ENCODE measurements at regions not wholly inside any gene's neighbourhood (a gene's known extent, or its start where the extent isn't known, plus 50 kb on each side); places are given as distances from the start of the nearest gene placed in this dataset.

DNA sequence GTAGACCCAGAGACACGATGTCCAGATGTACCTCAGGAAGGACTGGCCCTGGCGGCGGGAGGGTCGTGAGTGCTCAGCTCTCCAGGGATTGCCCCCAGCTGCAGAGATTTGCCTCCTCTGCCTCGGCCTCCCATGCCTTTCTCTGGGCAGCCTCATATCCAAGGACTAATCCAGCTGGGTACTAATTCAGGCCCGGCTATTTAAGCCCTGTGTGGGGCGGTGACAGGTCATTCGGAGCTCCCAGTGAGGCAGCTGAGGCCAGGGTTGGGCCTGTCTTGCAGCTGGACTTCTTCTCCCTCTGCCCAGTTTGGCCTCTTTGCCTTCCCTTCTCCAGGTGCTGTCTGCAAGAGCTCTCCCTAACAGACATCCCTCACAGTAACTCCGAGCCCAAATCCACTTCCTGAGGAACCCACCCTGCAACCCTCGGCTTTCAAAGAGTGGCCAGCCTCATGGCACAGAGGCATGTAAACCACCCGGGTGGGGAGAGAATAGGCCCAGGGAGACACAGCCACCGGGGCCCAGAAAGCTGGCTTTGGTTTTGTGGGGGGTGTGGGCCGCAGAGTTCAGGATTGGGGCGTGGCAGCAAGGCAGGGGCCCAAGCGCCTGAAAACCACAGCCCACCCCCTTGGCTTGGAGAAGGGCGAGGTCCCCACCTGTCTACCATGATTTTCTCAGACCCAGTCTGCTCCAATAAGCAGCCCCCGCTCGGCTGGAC, 85.8 kb downstream of the PPCDC start:
- Histone ChIP-seq H3K9me3 (no peaks in the 10 kb centered on the region), H3K36me3 (no peaks in the 10 kb centered on the region), H3K27me3 (no peaks in the 10 kb centered on the region), H3K4me3 (no peak overlapping the region), H3K27ac (no peak overlapping the region), H3K4me1 (no peaks in the 10 kb centered on the region)
- WGBS (ENCODE audit: insufficient coverage, low coverage, low lambda C conversion rate, missing lambda C conversion rate) = 40% methylated on average over 1 of the region's 18 CpGs
- TF ChIP-seq CTCF (IDR thresholded peaks at IDR 0.05) = no peak
- TF ChIP-seq POLR2A (IDR thresholded peaks at IDR 0.05) = no peak
- DNase-seq (peak in 1 of 3 donors; percentile 44), ATAC-seq (no peak)
- intact Hi-C loops (cut with DNase I) = no loop called here

DNA sequence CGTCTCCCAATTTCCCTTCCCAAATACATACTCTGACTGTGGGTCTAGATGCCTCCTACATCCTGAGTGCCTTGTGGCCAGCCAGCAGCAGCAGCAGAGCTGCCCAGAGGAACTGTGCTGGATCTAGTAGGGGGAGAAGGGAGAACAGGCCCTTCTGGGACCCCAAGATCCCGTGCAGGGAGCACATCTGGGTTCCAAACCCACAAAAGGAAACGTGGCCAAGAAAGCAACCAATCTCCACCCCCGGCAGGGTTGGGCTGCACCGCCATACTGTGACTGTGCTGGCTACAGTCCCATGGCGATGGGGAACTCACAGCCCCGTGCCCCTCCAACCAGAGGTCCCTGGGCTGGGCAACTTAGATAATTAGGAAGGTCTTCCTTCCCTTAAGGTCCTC, 86.3 kb downstream of the PPCDC start:
- intact Hi-C loops (cut with DNase I) = no loop called here
- no CpG with 5 or more reads among the region's 7 CpGs for WGBS (ENCODE audit: insufficient coverage, low coverage, low lambda C conversion rate, missing lambda C conversion rate)
- H3K36me3 ChIP-seq = no peaks in the 10 kb centered on the region
- no peak overlapping the region for H3K4me3 ChIP-seq
- no peak overlapping the region for H3K27ac ChIP-seq
- no peaks in the 10 kb centered on the region for H3K4me1 ChIP-seq
- TF ChIP-seq POLR2A (IDR thresholded peaks at IDR 0.05) (no peak), CTCF (IDR thresholded peaks at IDR 0.05) (no peak)
- H3K27me3 ChIP-seq = no peaks in the 10 kb centered on the region
- DNase-seq (peak in 1 of 3 donors; percentile 43), ATAC-seq (no peak)
- H3K9me3 ChIP-seq = no peaks in the 10 kb centered on the region

GRCh38 chr15:75112278-75112847, 89.0 kb downstream of the PPCDC start:
- intact Hi-C loops (cut with DNase I) = no loop called here

DNA sequence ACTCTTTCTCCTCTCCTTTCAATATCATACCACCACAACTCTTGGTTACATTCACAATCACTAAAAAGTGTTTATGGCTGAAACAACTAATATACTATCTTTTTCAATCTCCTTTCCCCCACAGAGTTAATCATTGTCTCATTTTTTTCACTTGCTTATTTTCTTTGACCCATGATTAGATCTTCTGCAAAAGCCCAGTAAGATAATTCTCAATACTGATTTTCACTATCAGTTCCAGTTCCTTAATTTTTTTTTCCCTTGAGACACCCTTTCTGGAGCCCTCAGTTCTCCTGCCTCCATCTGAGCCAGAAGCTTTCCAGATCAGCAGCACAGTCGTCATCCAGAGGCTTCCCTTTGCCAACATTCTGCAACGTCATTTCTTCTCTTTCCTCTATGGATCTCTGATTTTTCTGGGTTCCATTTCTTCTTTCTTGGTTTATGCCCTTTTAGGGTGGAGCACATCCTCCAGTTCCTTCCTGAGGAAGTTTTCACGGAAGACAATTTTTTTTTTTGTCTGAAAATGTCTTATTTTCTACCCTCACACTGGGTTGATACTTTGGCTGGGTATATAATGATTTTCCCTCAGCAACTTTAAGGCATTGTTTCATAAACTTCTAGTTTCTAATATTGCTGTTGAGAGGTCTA, 88.7 kb upstream of the C15orf39 start:
- H3K27ac ChIP-seq = no peak overlapping the region
- intact Hi-C loops (cut with DNase I) = no loop called here
- H3K4me1 ChIP-seq = no peaks in the 10 kb centered on the region
- TF ChIP-seq POLR2A (IDR thresholded peaks at IDR 0.05) = no peak
- ATAC-seq = peak in 3 of 4 donors; percentile 23 to 52 (median 36)
- H3K36me3 ChIP-seq = no peaks in the 10 kb centered on the region
- no peaks in the 10 kb centered on the region for H3K27me3 ChIP-seq
- no peak overlapping the region for H3K4me3 ChIP-seq
- DNase-seq = no peak
- 41% methylated on average over 3 of the region's 3 CpGs for WGBS (ENCODE audit: insufficient coverage, low coverage, low lambda C conversion rate, missing lambda C conversion rate)
- no peaks in the 10 kb centered on the region for H3K9me3 ChIP-seq

More at GRCh38 chr15:75112278-75112847, 89.0 kb downstream of the PPCDC start:
- H3K9me3 ChIP-seq = no peaks in the 10 kb centered on the region
- TF ChIP-seq CTCF (IDR thresholded peaks at IDR 0.05) = no peak
- no peak for TF ChIP-seq POLR2A (IDR thresholded peaks at IDR 0.05)
- H3K36me3 ChIP-seq = no peaks in the 10 kb centered on the region
- no peaks in the 10 kb centered on the region for H3K4me1 ChIP-seq
- no peaks in the 10 kb centered on the region for H3K27me3 ChIP-seq
- no peak overlapping the region for H3K4me3 ChIP-seq
- no peak overlapping the region for H3K27ac ChIP-seq
- WGBS (ENCODE audit: insufficient coverage, low coverage, low lambda C conversion rate, missing lambda C conversion rate) = 74% methylated on average over 4 of the region's 4 CpGs
- no peak for ATAC-seq
- no peak for DNase-seq

DNA sequence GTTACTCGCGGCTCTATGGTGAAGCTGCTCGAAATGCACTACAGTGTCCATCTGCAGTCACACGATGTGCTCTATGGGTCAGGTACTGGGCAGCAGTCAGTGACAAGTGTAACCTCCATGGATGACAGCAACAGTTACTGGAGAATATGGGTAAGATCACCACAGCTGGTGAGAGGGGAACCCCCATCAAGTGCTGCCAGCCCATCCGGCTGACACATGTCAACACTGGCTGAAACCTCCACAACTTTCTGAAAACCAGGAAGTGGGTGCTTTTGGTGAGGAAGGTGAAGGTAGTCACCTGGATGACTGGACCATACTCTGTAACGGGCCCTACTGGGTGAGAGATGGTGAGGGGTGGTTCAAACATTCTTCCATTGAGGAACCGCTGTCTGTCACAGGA, 87.4 kb upstream of the C15orf39 start:
- Histone ChIP-seq H3K9me3 (no peaks in the 10 kb centered on the region), H3K27ac (no peak overlapping the region), H3K4me3 (no peak overlapping the region), H3K36me3 (no peaks in the 10 kb centered on the region), H3K27me3 (no peaks in the 10 kb centered on the region), H3K4me1 (no peaks in the 10 kb centered on the region)
- intact Hi-C loops (cut with DNase I) = no loop called here
- TF ChIP-seq CTCF (IDR thresholded peaks at IDR 0.05) (no peak), POLR2A (IDR thresholded peaks at IDR 0.05) (no peak)
- 77% methylated on average over 5 of the region's 7 CpGs for WGBS (ENCODE audit: insufficient coverage, low coverage, low lambda C conversion rate, missing lambda C conversion rate)
- DNase-seq (no peak), ATAC-seq (no peak)
